Mesenchymal stem cell (in vitro differentiated cells and primary cell): ENCODE measurements at regions not wholly inside any gene's neighbourhood (a gene's known extent, or its start where the extent isn't known, plus 50 kb on each side); places are given as distances from the start of the nearest gene placed in this dataset.

Experiments used
- DNase-seq: peaks from one replicate; pipeline ENCODE4 v3.0.0-alpha.2; 2013
- H2AFZ ChIP-seq: one replicate; pipeline ENCODE4 v1.6.1; 2013; ENCODE audit warnings: low read depth, mild to moderate bottlenecking, control low read depth, inconsistent platforms, low read length, moderate library complexity
- H2AK5ac ChIP-seq: 2 replicates; pipeline ENCODE4 v1.6.1; 2013; ENCODE audit warnings: low read length, moderate library complexity, mild to moderate bottlenecking, inconsistent platforms; ENCODE audit not compliant: severe bottlenecking
- H2BK120ac ChIP-seq: one replicate; pipeline ENCODE4 v1.6.1; 2013; ENCODE audit warnings: low read depth, mild to moderate bottlenecking, inconsistent platforms, low read length, moderate library complexity
- H2BK12ac ChIP-seq, 2 experiments: one replicate each; pipeline ENCODE4 v1.6.1; 2013; ENCODE audit warnings: inconsistent platforms in 2 of 2, low read length in 2 of 2, mild to moderate bottlenecking in 2 of 2, moderate library complexity in 2 of 2, control low read depth in 1 of 2
- H2BK15ac ChIP-seq: one replicate; pipeline ENCODE4 v1.6.1; 2013; ENCODE audit warnings: mild to moderate bottlenecking, low read depth, inconsistent platforms; ENCODE audit not compliant: poor library complexity, severe bottlenecking
- H2BK5ac ChIP-seq: 2 replicates; pipeline ENCODE4 v1.6.1; 2013; ENCODE audit warnings: low read depth, mild to moderate bottlenecking, low read length, control low read depth, inconsistent platforms; ENCODE audit not compliant: poor library complexity, severe bottlenecking
- H3K14ac ChIP-seq, 2 experiments: one replicate each; pipeline ENCODE4 v1.6.1; 2013; ENCODE audit warnings: inconsistent platforms in 2 of 2, low read length in 2 of 2, control low read depth in 1 of 2, mild to moderate bottlenecking in 1 of 2, moderate library complexity in 1 of 2
- H3K18ac ChIP-seq, 2 experiments: one replicate each; pipeline ENCODE4 v1.6.1; 2013; ENCODE audit warnings: inconsistent platforms in 2 of 2, low read length in 2 of 2, control low read depth in 1 of 2, low read depth in 1 of 2, mild to moderate bottlenecking in 1 of 2
- H3K23ac ChIP-seq, 2 experiments: one replicate each; pipeline ENCODE4 v1.6.1; 2013; ENCODE audit warnings: inconsistent platforms in 2 of 2, low read length in 2 of 2, mild to moderate bottlenecking in 2 of 2, moderate library complexity in 2 of 2, control low read depth in 1 of 2
- H3K27ac ChIP-seq: 2 replicates; pipeline ENCODE4 v1.5.1; 2013; ENCODE audit warnings: mild to moderate bottlenecking, moderate library complexity, low read length, control low read depth, inconsistent platforms; ENCODE audit not compliant: poor library complexity, severe bottlenecking
- H3K27me3 ChIP-seq, 2 experiments: 2 replicates each; pipeline versions ENCODE4 v1.6.1 to v1.7.0; 2013; ENCODE audit warnings: low read length in 2 of 2, mild to moderate bottlenecking in 2 of 2, moderate library complexity in 2 of 2, control low read depth in 1 of 2, inconsistent platforms in 1 of 2; ENCODE audit not compliant: control insufficient read depth in 1 of 2, insufficient read depth in 1 of 2
- H3K36me3 ChIP-seq, 2 experiments: 2 replicates each; pipeline versions ENCODE4 v1.6.1 to v1.7.0; 2013; ENCODE audit warnings: low read length in 2 of 2, control low read depth in 1 of 2, inconsistent platforms in 1 of 2, low read depth in 1 of 2, mild to moderate bottlenecking in 1 of 2; ENCODE audit not compliant: insufficient read depth in 2 of 2, control insufficient read depth in 1 of 2
- H3K4ac ChIP-seq, 2 experiments: one replicate each; pipeline ENCODE4 v1.6.1; 2013; ENCODE audit warnings: inconsistent platforms in 2 of 2, low read length in 2 of 2, mild to moderate bottlenecking in 2 of 2, moderate library complexity in 2 of 2, control low read depth in 1 of 2, low read depth in 1 of 2
- H3K4me1 ChIP-seq: 2 replicates; pipeline ENCODE4 v1.6.1; 2013; ENCODE audit warnings: low read depth, low read length, control low read depth; ENCODE audit not compliant: control insufficient read depth, insufficient read depth
- H3K4me2 ChIP-seq: 2 replicates; pipeline ENCODE4 v1.6.1; 2013; ENCODE audit warnings: low read length, mild to moderate bottlenecking, inconsistent platforms; ENCODE audit not compliant: poor library complexity, severe bottlenecking
- H3K4me3 ChIP-seq, 2 experiments: 2 replicates each; pipeline versions ENCODE4 v1.5.1 to v1.7.0; 2013; ENCODE audit warnings: low read length in 2 of 2, mild to moderate bottlenecking in 2 of 2, control low read depth in 1 of 2, low read depth in 1 of 2; ENCODE audit not compliant: insufficient read depth in 1 of 2
- H3K79me1 ChIP-seq: replicated peaks from 2 replicates; pipeline ENCODE4 v1.6.1; 2013; ENCODE audit warnings: mild to moderate bottlenecking, control low read depth, low read length, inconsistent platforms; ENCODE audit not compliant: poor library complexity, severe bottlenecking
- H3K9ac ChIP-seq: 2 replicates; pipeline ENCODE4 v1.7.0; 2013; ENCODE audit warnings: mild to moderate bottlenecking, low read length, moderate library complexity
- H3K9me3 ChIP-seq: 2 replicates; pipeline ENCODE4 v1.7.0; 2013; ENCODE audit warnings: mild to moderate bottlenecking, low read length; ENCODE audit not compliant: control insufficient read depth
- H4K8ac ChIP-seq: one replicate; pipeline ENCODE4 v1.6.1; 2013; ENCODE audit warnings: inconsistent platforms, mild to moderate bottlenecking, low read length, moderate library complexity
- H4K91ac ChIP-seq: one replicate; pipeline ENCODE4 v1.6.1; 2013; ENCODE audit warnings: mild to moderate bottlenecking, low read length, inconsistent platforms
- WGBS: methylation state at CpG from one replicate; pipeline ENCODE4 v1.1.7; 2013; ENCODE audit warnings: mixed read lengths; 5-methylcytosine and 5-hydroxymethylcytosine counted together

- no peak overlapping the region for H2AK5ac ChIP-seq
- peak overlapping the region; percentile 19 for H2BK120ac ChIP-seq
- H3K79me1 ChIP-seq, result no peaks in the 10 kb centered on the region
- H3K4me1 ChIP-seq, result peaks cover 3% of the 10 kb centered on the region
- no peaks in the 10 kb centered on the region for H3K9me3 ChIP-seq
- no peak overlapping the region for H3K9ac ChIP-seq
- no peak for DNase-seq
- peak overlapping the region in 1 of 2 experiments; percentile 23 for H2BK12ac ChIP-seq
- no peaks in the 10 kb centered on the region for H3K36me3 ChIP-seq
- H4K8ac ChIP-seq, result no peak overlapping the region
- no peak overlapping the region for H2BK5ac ChIP-seq
- no peak overlapping the region for H3K23ac ChIP-seq
- H3K14ac ChIP-seq, result no peak overlapping the region
- H3K27ac ChIP-seq, result no peak overlapping the region
- H3K27me3 ChIP-seq, result no peaks in the 10 kb centered on the region
- H3K4me3 ChIP-seq, result no peak overlapping the region
- H3K4ac ChIP-seq, result no peak overlapping the region
- WGBS, result 75% methylated on average over 1 of the region's 1 CpG
- peak overlapping the region; percentile 7 for H2BK15ac ChIP-seq
- H2AFZ ChIP-seq, result no peak overlapping the region
- H3K18ac ChIP-seq, result peak overlapping the region in 1 of 2 experiments; percentile 50
- no peak overlapping the region for H3K4me2 ChIP-seq
- no peak overlapping the region for H4K91ac ChIP-seq
Measured at GRCh38 chr13:76720416-76720815, 165.8 kb downstream of the KCTD12 start.

- Histone ChIP-seq H3K36me3 (no peaks in the 10 kb centered on the region), H3K4me2 (no peak overlapping the region), H4K8ac (no peak overlapping the region), H2BK15ac (no peak overlapping the region), H2BK5ac (no peak overlapping the region), H3K27ac (no peak overlapping the region), H2BK12ac (no peak overlapping the region), H3K14ac (no peak overlapping the region), H3K23ac (no peak overlapping the region), H3K9ac (no peak overlapping the region), H3K18ac (peak overlapping the region in 1 of 2 experiments; percentile 33), H3K27me3 (no peaks in the 10 kb centered on the region), H3K4me3 (no peak overlapping the region), H3K4ac (no peak overlapping the region), H3K9me3 (no peaks in the 10 kb centered on the region), H2BK120ac (no peak overlapping the region), H3K4me1 (peaks cover 3% of the 10 kb centered on the region), H2AK5ac (no peak overlapping the region), H4K91ac (no peak overlapping the region), H2AFZ (no peak overlapping the region), H3K79me1 (no peaks in the 10 kb centered on the region)
- WGBS, result 86% methylated on average over 2 of the region's 2 CpGs
- DNase-seq, result no peak
Measured at GRCh38 chr13:76719955-76720354, 166.2 kb downstream of the KCTD12 start.

- H2BK5ac ChIP-seq, result no peak overlapping the region
- H3K18ac ChIP-seq, result no peak overlapping the region
- H3K23ac ChIP-seq, result no peak overlapping the region
- no peak overlapping the region for H3K4ac ChIP-seq
- H3K4me3 ChIP-seq, result no peak overlapping the region
- H3K27me3 ChIP-seq, result no peaks in the 10 kb centered on the region
- no peaks in the 10 kb centered on the region for H3K36me3 ChIP-seq
- H3K9ac ChIP-seq, result no peak overlapping the region
- no peaks in the 10 kb centered on the region for H3K4me1 ChIP-seq
- no peak overlapping the region for H2AFZ ChIP-seq
- H2AK5ac ChIP-seq, result no peak overlapping the region
- no peak overlapping the region for H2BK12ac ChIP-seq
- no peak overlapping the region for H3K14ac ChIP-seq
- H3K9me3 ChIP-seq, result no peaks in the 10 kb centered on the region
- DNase-seq, result peak; percentile 82
- no peak overlapping the region for H2BK120ac ChIP-seq
- H3K79me1 ChIP-seq, result no peaks in the 10 kb centered on the region
- no peak overlapping the region for H3K4me2 ChIP-seq
- WGBS, result 8% methylated on average over 1 of the region's 1 CpG
- H2BK15ac ChIP-seq, result no peak overlapping the region
- H4K91ac ChIP-seq, result no peak overlapping the region
- no peak overlapping the region for H3K27ac ChIP-seq
- no peak overlapping the region for H4K8ac ChIP-seq
Measured at GRCh38 chr13:76717092-76717491, 169.1 kb downstream of the KCTD12 start.

GRCh38 chr13:76715621-76716020, 170.6 kb downstream of the KCTD12 start:
- Histone ChIP-seq H3K36me3 (no peaks in the 10 kb centered on the region), H2BK120ac (no peak overlapping the region), H2BK15ac (no peak overlapping the region), H3K23ac (no peak overlapping the region), H3K27me3 (no peaks in the 10 kb centered on the region), H2BK12ac (no peak overlapping the region), H3K4ac (no peak overlapping the region), H3K27ac (no peak overlapping the region), H3K9me3 (no peaks in the 10 kb centered on the region), H3K4me2 (no peak overlapping the region), H3K79me1 (no peaks in the 10 kb centered on the region), H4K91ac (no peak overlapping the region), H3K4me1 (no peaks in the 10 kb centered on the region), H4K8ac (no peak overlapping the region), H2AK5ac (no peak overlapping the region), H3K18ac (no peak overlapping the region), H3K14ac (no peak overlapping the region), H3K4me3 (no peak overlapping the region), H2BK5ac (no peak overlapping the region), H3K9ac (peak overlapping the region; percentile 8), H2AFZ (no peak overlapping the region)
- no peak for DNase-seq
- 85% methylated on average over 3 of the region's 5 CpGs for WGBS
